Heart right ventricle (tissue), 16 donors: ENCODE measurements at regions not wholly inside any gene's neighbourhood (a gene's known extent, or its start where the extent isn't known, plus 50 kb on each side); places are given as distances from the start of the nearest gene placed in this dataset.

Experiments used
- ATAC-seq, 8 donors: fragments of 200-7000 bp; cut with Tn5 transposase; one replicate each; pipeline ENCODE4 v1.9.1; 2020; ENCODE audit warnings: mild to moderate bottlenecking in 8 of 8, moderate library complexity in 8 of 8, moderate number of reproducible peaks in 1 of 8
- DNase-seq, 2 donors: peaks; one replicate each; pipeline ENCODE4 v3.0.0-alpha.2; 2020
- H3K27ac ChIP-seq, 10 donors: fragments of 200-600 bp; sonication (generic) in 2 of 10; one replicate each; pipeline versions ENCODE4 v1.5.0 to v1.8.0; 2020 to 2022; ENCODE audit warnings: mild to moderate bottlenecking in 3 of 10
- H3K27me3 ChIP-seq, 7 donors: fragments of 200-600 bp; one replicate each; pipeline ENCODE4 v1.8.0; 2021 to 2022; ENCODE audit warnings: mild to moderate bottlenecking in 2 of 7
- H3K36me3 ChIP-seq, 9 donors: fragments of 200-600 bp; sonication (generic) in 1 of 9; one replicate each; pipeline versions ENCODE4 v1.5.0 to v1.8.0; 2020 to 2022; ENCODE audit warnings: mild to moderate bottlenecking in 2 of 9
- H3K4me1 ChIP-seq, 9 donors: fragments of 200-600 bp; sonication (generic) in 1 of 9; one replicate each; pipeline versions ENCODE4 v1.5.0 to v1.8.0; 2020 to 2022; ENCODE audit warnings: mild to moderate bottlenecking in 4 of 9
- H3K4me3 ChIP-seq, 10 donors: fragments of 200-600 bp; sonication (generic) in 2 of 10; one replicate each; pipeline versions ENCODE4 v1.5.0 to v1.8.0; 2020 to 2022; ENCODE audit warnings: mild to moderate bottlenecking in 7 of 10, moderate library complexity in 2 of 10
- H3K9me3 ChIP-seq, 11 donors: fragments of 200-600 bp in 10 of 11; sonication (generic) in 2 of 11; one replicate each; pipeline versions ENCODE4 v1.5.0 to v1.8.0; 2013 to 2022; ENCODE audit warnings: mild to moderate bottlenecking in 2 of 11, control low read depth in 1 of 11, moderate library complexity in 1 of 11
- CTCF ChIP-seq, 9 donors: fragments of 200-600 bp; sonication (generic) in 2 of 9; IDR thresholded peaks; one replicate each; pipeline versions ENCODE4 v1.5.0 to v1.8.0; 2021 to 2022; ENCODE audit warnings: antibody characterized with exemption in 9 of 9, mild to moderate bottlenecking in 5 of 9, moderate library complexity in 1 of 9
- WGBS, 2 donors: extraction: QIAGEN DNeasy Blood & Tissue Kit; methylation state at CpG; one replicate each; pipeline ENCODE4 v1.1.7; 2013; ENCODE audit warnings: inconsistent platforms in 1 of 2; 5-methylcytosine and 5-hydroxymethylcytosine counted together
- intact Hi-C, 10 donors: fragments of 100-400 bp; cut with DNase I; formaldehyde crosslinking; loops; one replicate each; pipeline versions ENCODE4 v1.11.1 to v1.14.2; 2022
- donor health status: Arrhythmogenic right ventricular cardiomyopathy.
- donor health status: ischemic (EF 13 %, LVEDD 7.1; RV severe dilation, severe dysfunction).
- donor health status: healthy with polysubstance abuse.
- donor health status: DM: no; HTN: yes; CAD: no.
- donor health status: DM: no; HTN: no; CAD: no.
- donor health status: ischemic (EF 25% LVEDD 6.9; RV normal size, moderate dysfunction).
- donor health status: ischemic (EF 25% LVEDD 5.7; RV mildly dilated, moderate dysfunction).
- donor health status: healthy.
- donor health status: DM: yes; HTN: yes; CAD: no.
- donor health status: Ischemic cardiomyopathy.
- donor health status: ischemic (EF 35%, LVEDD 5.7; RV mildly dilated, moderate dysfunction).
- donor health status: nonischemic (EF 11% LVEDD 7.7; RV severe dilation, severe dysfunction).
- donor health status: DM: yes; HTN: yes; CAD: no.
- donor health status: PGD.
- donor health status: ischemic (EF 29% LVEDD 5.4; RV normal size, mild dysfunction).
- donor health status: nonischemic (EF 23%, LVEDD 6.1; RV moderate dilation, normal function).

GRCh38 chr6:168972128-168972527 lies 281.5 kb downstream of the THBS2 start:
- TF ChIP-seq CTCF (IDR thresholded peaks at IDR 0.05), result no peak
- Histone ChIP-seq H3K27me3 (no peaks in the 10 kb centered on the region), H3K36me3 (no peaks in the 10 kb centered on the region), H3K9me3 (no peaks in the 10 kb centered on the region), H3K4me1 (peaks cover 0 to 13% (median 8%) of the 10 kb centered on the region in 9 donors), H3K27ac (no peak overlapping the region), H3K4me3 (no peak overlapping the region)
- WGBS, 2 donors, result 57 to 62% methylated on average over 2 of the region's 2 CpGs
- intact Hi-C loops, result no loop called here
- ATAC-seq (no peak), DNase-seq (no peak)

- no peak for TF ChIP-seq CTCF (IDR thresholded peaks at IDR 0.05)
These were observed 282.1 kb downstream of the THBS2 start for GRCh38 chr6:168971549-168971948.

GRCh38 chr6:168968801-168969200 lies 284.8 kb downstream of the THBS2 start:
- intact Hi-C loops, result no loop called here
- Histone ChIP-seq H3K36me3 (no peaks in the 10 kb centered on the region), H3K27ac (no peak overlapping the region), H3K4me1 (peaks cover 0 to 18% (median 8%) of the 10 kb centered on the region in 9 donors), H3K27me3 (peaks cover 0 to 4% (median 0%) of the 10 kb centered on the region in 7 donors), H3K4me3 (no peak overlapping the region), H3K9me3 (no peaks in the 10 kb centered on the region)
- 81 to 87% methylated on average over 3 of the region's 3 CpGs for WGBS, 2 donors
- TF ChIP-seq CTCF (IDR thresholded peaks at IDR 0.05), result no peak
- ATAC-seq (no peak), DNase-seq (no peak)

More at GRCh38 chr6:168971549-168971948, 282.1 kb downstream of the THBS2 start:
- no peak overlapping the region for H3K27ac ChIP-seq
- WGBS, 2 donors, result 74 to 82% methylated on average over 4 of the region's 4 CpGs
- intact Hi-C loops, result no loop called here
- no peak overlapping the region for H3K4me3 ChIP-seq
- H3K4me1 ChIP-seq, result peaks cover 0 to 13% (median 8%) of the 10 kb centered on the region in 9 donors
- H3K36me3 ChIP-seq, result no peaks in the 10 kb centered on the region
- H3K9me3 ChIP-seq, result no peaks in the 10 kb centered on the region
- H3K27me3 ChIP-seq, result no peaks in the 10 kb centered on the region
- ATAC-seq, result no peak
- DNase-seq, result no peak

- H3K27me3 ChIP-seq, result peaks cover 0 to 4% (median 0%) of the 10 kb centered on the region in 7 donors
- 65 to 70% methylated on average over 10 of the region's 10 CpGs for WGBS, 2 donors
- no peaks in the 10 kb centered on the region for H3K36me3 ChIP-seq
- intact Hi-C loops, result no loop called here
- H3K4me3 ChIP-seq, result no peak overlapping the region
- no peak for TF ChIP-seq CTCF (IDR thresholded peaks at IDR 0.05)
- peak overlapping the region in 1 of 10 donors; percentile 36 for H3K27ac ChIP-seq
- DNase-seq (peak in 1 of 2 donors; percentile 46), ATAC-seq (peak; percentile 62 to 97 (median 84))
- H3K4me1 ChIP-seq, result peaks cover 0 to 18% (median 8%) of the 10 kb centered on the region in 9 donors
- no peaks in the 10 kb centered on the region for H3K9me3 ChIP-seq
These were observed 285.4 kb downstream of the THBS2 start for GRCh38 chr6:168968228-168968627.
